SK-N-SH treated with all-trans-retinoic acid at 6 μM for 48 hours (cell line): ENCODE measurements at regions not wholly inside any gene's neighbourhood (a gene's known extent, or its start where the extent isn't known, plus 50 kb on each side); places are given as distances from the start of the nearest gene placed in this dataset.

Experiments
- ATAC-seq: fragments of 200-7000 bp; cut with Tn5 transposase; 3 replicates; pipeline ENCODE4 v1.9.1; 2020; ENCODE audit warnings: mild to moderate bottlenecking, moderate library complexity
- ARNTL ChIP-seq: fragments of 450-650 bp; formaldehyde crosslinking; IDR thresholded peaks from 2 replicates; pipeline ENCODE4 v1.5.0; 2020; ENCODE audit warnings: low read depth, mild to moderate bottlenecking, moderate library complexity, borderline replicate concordance
- BACH2 ChIP-seq: fragments of 250-450 bp; sonication (Bioruptor Pico); IDR thresholded peaks from 2 replicates; pipeline ENCODE4 v1.9.0; 2021; ENCODE audit warnings: mild to moderate bottlenecking, borderline replicate concordance
- CREB5 ChIP-seq: fragments of 250-450 bp; sonication (Bioruptor Pico); IDR thresholded peaks from 2 replicates; pipeline ENCODE4 v1.5.1; 2020; ENCODE audit warnings: low read depth, mild to moderate bottlenecking, moderate library complexity
- CSRNP3 ChIP-seq: fragments of 250-450 bp; sonication (Bioruptor Pico); IDR thresholded peaks from 2 replicates; pipeline ENCODE4 v1.5.1; 2021; ENCODE audit warnings: mild to moderate bottlenecking, moderate library complexity
- ESRRG ChIP-seq: fragments of 250-450 bp; sonication (Bioruptor Pico); IDR thresholded peaks from 2 replicates; pipeline ENCODE4 v1.6.1; 2021; ENCODE audit warnings: mild to moderate bottlenecking
- GLIS3 ChIP-seq: fragments of 250-450 bp; sonication (Bioruptor Pico); IDR thresholded peaks from 2 replicates; pipeline ENCODE4 v1.5.0; 2020; ENCODE audit warnings: mild to moderate bottlenecking, moderate library complexity
- OSR1 ChIP-seq: fragments of 250-450 bp; sonication (Bioruptor Pico); IDR thresholded peaks from 2 replicates; pipeline ENCODE4 v1.8.0; 2022; ENCODE audit warnings: moderate library complexity, mild to moderate bottlenecking, inconsistent platforms
- PATZ1 ChIP-seq: fragments of 250-450 bp; sonication (Bioruptor Pico); IDR thresholded peaks from 2 replicates; pipeline ENCODE4 v1.8.0; 2020; ENCODE audit warnings: mild to moderate bottlenecking, moderate library complexity, borderline replicate concordance
- POU6F1 ChIP-seq: fragments of 250-450 bp; sonication (Bioruptor Pico); IDR thresholded peaks from 2 replicates; pipeline ENCODE4 v1.8.0; 2021; ENCODE audit warnings: low read depth, mild to moderate bottlenecking, moderate library complexity, borderline replicate concordance
- RARB ChIP-seq: fragments of 250-450 bp; sonication (Bioruptor Pico); IDR thresholded peaks from 2 replicates; pipeline ENCODE4 v1.8.0; 2021; ENCODE audit warnings: mild to moderate bottlenecking, moderate library complexity
- SNAI2 ChIP-seq: fragments of 250-450 bp; sonication (Bioruptor Pico); IDR thresholded peaks from 2 replicates; pipeline ENCODE4 v1.5.0; 2020; ENCODE audit warnings: mild to moderate bottlenecking, moderate library complexity
- TCF4 ChIP-seq: fragments of 250-450 bp; sonication (Bioruptor Pico); IDR thresholded peaks from 2 replicates; pipeline ENCODE4 v1.8.0; 2021; ENCODE audit warnings: mild to moderate bottlenecking, moderate library complexity, borderline replicate concordance
- TOX ChIP-seq: fragments of 250-450 bp; sonication (Bioruptor Pico); IDR thresholded peaks from 2 replicates; pipeline ENCODE4 v1.8.0; 2021; ENCODE audit warnings: mild to moderate bottlenecking, moderate library complexity, borderline replicate concordance
- TSHZ2 ChIP-seq: fragments of 250-450 bp; sonication (Bioruptor Pico); IDR thresholded peaks from 2 replicates; pipeline ENCODE4 v1.5.0; 2020; ENCODE audit warnings: mild to moderate bottlenecking, moderate library complexity
- ZC3H10 ChIP-seq: fragments of 250-450 bp; sonication (Bioruptor Pico); IDR thresholded peaks from 2 replicates; pipeline ENCODE4 v1.5.1; 2021; ENCODE audit warnings: mild to moderate bottlenecking, moderate library complexity
- ZFP3 ChIP-seq: fragments of 250-450 bp; sonication (Bioruptor Pico); IDR thresholded peaks from 2 replicates; pipeline ENCODE4 v1.5.0; 2020; ENCODE audit warnings: mild to moderate bottlenecking, moderate library complexity
- ZFP30 ChIP-seq: fragments of 450-650 bp; formaldehyde crosslinking; IDR thresholded peaks from 2 replicates; pipeline ENCODE4 v1.5.0; 2022; ENCODE audit warnings: mild to moderate bottlenecking, moderate library complexity
- ZNF70 ChIP-seq: fragments of 450-650 bp; formaldehyde crosslinking; IDR thresholded peaks from 2 replicates; pipeline ENCODE4 v1.5.0; 2020; ENCODE audit warnings: mild to moderate bottlenecking, moderate library complexity
- ZNF8 ChIP-seq: fragments of 450-650 bp; formaldehyde crosslinking; IDR thresholded peaks from 2 replicates; pipeline ENCODE4 v1.5.0; 2020; ENCODE audit warnings: mild to moderate bottlenecking, moderate library complexity

GRCh38 chr12:87679251-87679650 is 349.9 kb downstream of the C12orf50 start (continued):
- TF ChIP-seq ESRRG (CRISPR knock-in tag) (no peak), ZNF8 (CRISPR knock-in tag) (no peak)

GRCh38 chr12:87678453-87678852 is 350.7 kb downstream of the C12orf50 start:
- no peak for ATAC-seq
- TF ChIP-seq BACH2 (CRISPR knock-in tag) (no peak), TCF4 (CRISPR knock-in tag) (no peak), ZNF70 (CRISPR knock-in tag) (no peak), ARNTL (CRISPR knock-in tag) (no peak), ZC3H10 (CRISPR knock-in tag) (no peak), ZFP3 (CRISPR knock-in tag) (no peak), CREB5 (CRISPR knock-in tag) (no peak), RARB (CRISPR knock-in tag) (no peak), GLIS3 (no peak), SNAI2 (CRISPR knock-in tag) (no peak), ESRRG (CRISPR knock-in tag) (no peak)
- TF ChIP-seq, all 23 proteins: peak for 0

GRCh38 chr12:87676731-87677130 is 352.5 kb downstream of the C12orf50 start:
- TF ChIP-seq POU6F1 (CRISPR knock-in tag), result no peak
- no peak for ATAC-seq

- no peak for TF ChIP-seq OSR1 (CRISPR knock-in tag)
- no peak for TF ChIP-seq TOX (CRISPR knock-in tag)
- no peak for ATAC-seq
These were observed 357.4 kb downstream of the C12orf50 start for GRCh38 chr12:87671757-87672156.

- TF ChIP-seq ESRRG (CRISPR knock-in tag), result no peak
- no peak for TF ChIP-seq TOX (CRISPR knock-in tag)
- TF ChIP-seq PATZ1 (CRISPR knock-in tag), result no peak
- TF ChIP-seq ZFP30 (CRISPR knock-in tag), result no peak
- no peak for TF ChIP-seq RARB (CRISPR knock-in tag)
- no peak for TF ChIP-seq POU6F1 (CRISPR knock-in tag)
- no peak for ATAC-seq
These were observed 358.8 kb downstream of the C12orf50 start for GRCh38 chr12:87670448-87670847.

- peak; percentile 86 for ATAC-seq
- TF ChIP-seq TOX (CRISPR knock-in tag) (no peak), TSHZ2 (CRISPR knock-in tag) (no peak), CSRNP3 (CRISPR knock-in tag) (no peak)
These were observed 361.8 kb downstream of the C12orf50 start for GRCh38 chr12:87667378-87667777.
